ENCODE measurements at regions not wholly inside any gene's neighbourhood (a gene's known extent, or its start where the extent isn't known, plus 50 kb on each side); places are given as distances from the start of the nearest gene placed in this dataset.
"Not testable (repeated sequence)": the region's sequence is repeated elsewhere in the genome, so short reads cannot be mapped to it uniquely, and the experiment has no call there.

GRCh38 chr10:113475381-113475807 lies 77.5 kb upstream of the HABP2 start:
- DNase-seq, result no peak

- no peak for DNase-seq
Measured at GRCh38 chr10:113476191-113476590, 76.7 kb upstream of the HABP2 start.

GRCh38 chr10:113476673-113477072 lies 76.2 kb upstream of the HABP2 start:
- DNase-seq, result no peak

GRCh38 chr10:113477451-113477850 lies 75.4 kb upstream of the HABP2 start:
- DNase-seq, result no peak

- DNase-seq, result no peak
Measured at GRCh38 chr10:113479346-113480080, 73.3 kb upstream of the HABP2 start.

- DNase-seq, result no peak
Measured at GRCh38 chr10:113480081-113480360, 72.8 kb upstream of the HABP2 start.

- no peak for DNase-seq
Measured at GRCh38 chr10:113480851-113481502, 71.9 kb upstream of the HABP2 start.

- no peak for DNase-seq
Measured at GRCh38 chr10:113484487-113484886, 68.4 kb upstream of the HABP2 start.

GRCh38 chr10:113485736-113486135 lies 67.1 kb upstream of the HABP2 start:
- DNase-seq, result no peak

- no peak for DNase-seq
Measured at GRCh38 chr10:113486531-113486930, 66.3 kb upstream of the HABP2 start.

GRCh38 chr10:113487154-113487553 lies 65.7 kb upstream of the HABP2 start:
- DNase-seq, result no peak

- no peak for DNase-seq
Measured at GRCh38 chr10:113488186-113488585, 64.7 kb upstream of the HABP2 start.

GRCh38 chr10:113489522-113489921 lies 63.3 kb upstream of the HABP2 start:
- not testable (repeated sequence) for DNase-seq

- no peak for DNase-seq
Measured at GRCh38 chr10:113491967-113492565, 60.8 kb upstream of the HABP2 start.

GRCh38 chr10:113493195-113493594 lies 59.7 kb upstream of the HABP2 start:
- no peak for DNase-seq

- no peak for DNase-seq
Measured at GRCh38 chr10:113493882-113494301, 59.0 kb upstream of the HABP2 start.

- DNase-seq, result no peak
Measured at GRCh38 chr10:113494761-113495160, 58.1 kb upstream of the HABP2 start.

- no peak for DNase-seq
Measured at GRCh38 chr10:113495553-113495952, 57.3 kb upstream of the HABP2 start.

- no peak for DNase-seq
Measured at GRCh38 chr10:113496111-113497109, 56.4 kb upstream of the HABP2 start.

- no peak for DNase-seq
Measured at GRCh38 chr10:113497198-113497597, 55.7 kb upstream of the HABP2 start.

- no peak for DNase-seq
Measured at GRCh38 chr10:113498997-113499396, 53.9 kb upstream of the HABP2 start.

GRCh38 chr10:113499806-113500205 lies 53.0 kb upstream of the HABP2 start:
- no peak for DNase-seq

GRCh38 chr10:113501031-113501430 lies 51.8 kb upstream of the HABP2 start:
- not testable (repeated sequence) for DNase-seq

All from NCI-H2171 (cell line).